Mesothelial cell of epicardium (in vitro differentiated cells): ENCODE measurements at regions not wholly inside any gene's neighbourhood (a gene's known extent, or its start where the extent isn't known, plus 50 kb on each side); places are given as distances from the start of the nearest gene placed in this dataset.

Experiments used
- DNase-seq, 2 experiments: peaks; one replicate each; pipeline ENCODE4 v3.0.0; 2021; ENCODE audit warnings: low spot score in 2 of 2; ENCODE audit not compliant: unreplicated experiment in 2 of 2
- H3K27ac Mint-ChIP-seq: 2 replicates; pipeline ENCODE4 v1.8.0; 2021; ENCODE audit warnings: mixed read lengths
- H3K27me3 Mint-ChIP-seq: 2 replicates; pipeline ENCODE4 v1.8.0; 2021; ENCODE audit warnings: low read depth, mixed read lengths
- H3K36me3 Mint-ChIP-seq: 2 replicates; pipeline ENCODE4 v1.8.0; 2021; ENCODE audit warnings: mixed read lengths
- H3K4me1 Mint-ChIP-seq: 2 replicates; pipeline ENCODE4 v1.8.0; 2021; ENCODE audit warnings: mixed read lengths
- H3K4me3 Mint-ChIP-seq: 2 replicates; pipeline ENCODE4 v1.8.0; 2021; ENCODE audit warnings: mild to moderate bottlenecking, moderate library complexity, mixed read lengths
- H3K9me3 Mint-ChIP-seq: 2 replicates; pipeline ENCODE4 v1.8.0; 2021; ENCODE audit warnings: mixed read lengths
- CTCF ChIP-seq: fragments of 200-600 bp; sonication (generic); IDR thresholded peaks from one replicate; pipeline ENCODE4 v1.5.0; 2021; ENCODE audit warnings: antibody characterized with exemption; ENCODE audit not compliant: unreplicated experiment

GRCh38 chr3:16079519-16079918 lies 95.0 kb upstream of the GALNT15 start:
- no peaks in the 10 kb centered on the region for H3K4me1 Mint-ChIP-seq
- H3K9me3 Mint-ChIP-seq: peaks cover 42% of the 10 kb centered on the region
- no peak overlapping the region for H3K4me3 Mint-ChIP-seq
- no peak for DNase-seq
- TF ChIP-seq CTCF: no peak
- peaks cover 1% of the 10 kb centered on the region for H3K36me3 Mint-ChIP-seq
- H3K27me3 Mint-ChIP-seq: no peaks in the 10 kb centered on the region
- no peak overlapping the region for H3K27ac Mint-ChIP-seq

GRCh38 chr3:16081661-16082060 lies 92.8 kb upstream of the GALNT15 start:
- no peak for DNase-seq
- Mint-ChIP-seq H3K9me3 (peaks cover 45% of the 10 kb centered on the region), H3K4me1 (peaks cover 5% of the 10 kb centered on the region), H3K36me3 (peaks cover 1% of the 10 kb centered on the region), H3K4me3 (no peak overlapping the region), H3K27ac (no peak overlapping the region), H3K27me3 (no peaks in the 10 kb centered on the region)
- TF ChIP-seq CTCF: no peak

DNA sequence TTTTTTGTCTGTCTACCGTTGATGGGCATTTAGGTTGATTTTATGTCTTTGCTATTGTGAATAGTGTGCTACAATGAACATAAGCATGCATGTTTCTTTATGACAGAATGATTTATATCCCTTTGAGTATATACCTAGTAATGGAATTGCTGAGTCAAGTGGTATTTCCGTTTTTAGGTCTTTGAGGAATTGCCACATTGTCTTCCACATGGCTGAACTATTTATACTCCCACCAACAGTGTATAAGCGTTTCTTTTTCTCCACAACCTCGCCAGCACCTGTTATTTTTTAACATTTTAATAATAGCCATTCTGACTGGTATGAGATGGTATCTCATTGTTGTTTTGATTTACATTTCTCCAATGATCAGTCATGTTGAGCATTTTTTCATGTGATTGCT lies 89.6 kb upstream of the GALNT15 start:
- no peak for TF ChIP-seq CTCF
- no peaks in the 10 kb centered on the region for H3K27me3 Mint-ChIP-seq
- peaks cover 10% of the 10 kb centered on the region for H3K4me1 Mint-ChIP-seq
- peaks cover 30% of the 10 kb centered on the region for H3K9me3 Mint-ChIP-seq
- H3K27ac Mint-ChIP-seq: no peak overlapping the region
- H3K36me3 Mint-ChIP-seq: peaks cover 1% of the 10 kb centered on the region
- no peak for DNase-seq
- no peak overlapping the region for H3K4me3 Mint-ChIP-seq

GRCh38 chr3:16085410-16085809 lies 89.1 kb upstream of the GALNT15 start:
- no peak for DNase-seq
- Mint-ChIP-seq H3K27me3 (peaks cover 1% of the 10 kb centered on the region), H3K4me1 (peaks cover 15% of the 10 kb centered on the region), H3K27ac (no peak overlapping the region), H3K36me3 (peaks cover 1% of the 10 kb centered on the region), H3K4me3 (no peak overlapping the region), H3K9me3 (peaks cover 29% of the 10 kb centered on the region)
- no peak for TF ChIP-seq CTCF

- Mint-ChIP-seq H3K27ac (no peak overlapping the region), H3K4me3 (no peak overlapping the region), H3K9me3 (peaks cover 23% of the 10 kb centered on the region), H3K36me3 (peaks cover 1% of the 10 kb centered on the region), H3K4me1 (peaks cover 15% of the 10 kb centered on the region), H3K27me3 (peaks cover 1% of the 10 kb centered on the region)
- no peak for TF ChIP-seq CTCF
- no peak for DNase-seq
Measured at GRCh38 chr3:16085884-16086608, 88.4 kb upstream of the GALNT15 start.
